IPS-20b (cell line): ENCODE measurements at regions not wholly inside any gene's neighbourhood (a gene's known extent, or its start where the extent isn't known, plus 50 kb on each side); places are given as distances from the start of the nearest gene placed in this dataset.
"Not testable (repeated sequence)": the region's sequence is repeated elsewhere in the genome, so short reads cannot be mapped to it uniquely, and the experiment has no call there.

Experiments used
- H3K27ac ChIP-seq: one replicate; pipeline ENCODE4 v1.5.1; 2013; ENCODE audit warnings: low read length
- H3K27me3 ChIP-seq: 2 replicates; pipeline ENCODE4 v1.6.1; 2013; ENCODE audit warnings: mild to moderate bottlenecking, low read length, inconsistent platforms; ENCODE audit not compliant: insufficient read depth
- H3K36me3 ChIP-seq: 2 replicates; pipeline ENCODE4 v1.6.1; 2013; ENCODE audit warnings: low read depth, mild to moderate bottlenecking, inconsistent platforms, low read length, moderate library complexity; ENCODE audit not compliant: insufficient read depth
- H3K4me1 ChIP-seq: 2 replicates; pipeline ENCODE4 v1.6.1; 2013; ENCODE audit warnings: mild to moderate bottlenecking, control low read depth, inconsistent platforms, low read length, moderate library complexity; ENCODE audit not compliant: insufficient read depth
- H3K4me3 ChIP-seq: 2 replicates; pipeline ENCODE4 v1.5.1; 2013; ENCODE audit warnings: mild to moderate bottlenecking, low read length, inconsistent platforms
- H3K9ac ChIP-seq: 2 replicates; pipeline ENCODE4 v1.6.1; 2013; ENCODE audit warnings: low read depth, mild to moderate bottlenecking, inconsistent platforms, low read length, moderate library complexity
- H3K9me3 ChIP-seq: 2 replicates; pipeline ENCODE4 v1.6.1; 2013; ENCODE audit warnings: mild to moderate bottlenecking, low read depth, low read length, inconsistent platforms; ENCODE audit not compliant: insufficient read depth

- H3K9ac ChIP-seq, result no peak overlapping the region
- no peaks in the 10 kb centered on the region for H3K36me3 ChIP-seq
- H3K4me1 ChIP-seq, result peaks cover 6% of the 10 kb centered on the region; the same call in 1 of the 2 replicates
- H3K27me3 ChIP-seq, result no peaks in the 10 kb centered on the region
- H3K9me3 ChIP-seq, result no peaks in the 10 kb centered on the region
- no peak overlapping the region for H3K27ac ChIP-seq
- no peak overlapping the region for H3K4me3 ChIP-seq
Measured at GRCh38 chrX:122586831-122587230, 597.2 kb upstream of the GRIA3 start.

DNA sequence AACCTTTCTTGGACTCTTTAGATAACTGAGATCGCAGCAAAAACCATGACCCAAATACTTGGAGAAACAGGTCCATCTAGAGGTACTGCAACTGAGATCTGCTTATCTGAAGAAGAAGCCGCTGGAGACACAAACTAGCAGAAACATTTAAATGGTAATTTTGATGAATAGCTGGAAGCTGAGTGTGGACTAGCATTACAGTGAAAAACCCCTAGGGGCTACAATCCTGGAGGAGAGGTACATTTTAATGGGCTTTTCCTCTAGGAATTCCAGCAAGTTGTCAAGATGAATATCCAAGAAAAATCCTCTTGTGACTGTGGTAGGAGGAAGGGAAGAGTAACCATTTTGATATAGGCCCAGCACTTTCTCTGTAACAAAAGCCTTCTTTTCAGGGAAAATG, 592.5 kb upstream of the GRIA3 start:
- H3K36me3 ChIP-seq, result no peaks in the 10 kb centered on the region
- no peak overlapping the region for H3K4me3 ChIP-seq
- no peak overlapping the region; the same call in 1 of the 2 replicates for H3K9ac ChIP-seq
- H3K9me3 ChIP-seq, result no peaks in the 10 kb centered on the region
- peaks cover 13% of the 10 kb centered on the region; the same call in 1 of the 2 replicates for H3K4me1 ChIP-seq
- H3K27ac ChIP-seq, result no peak overlapping the region
- no peaks in the 10 kb centered on the region for H3K27me3 ChIP-seq

DNA sequence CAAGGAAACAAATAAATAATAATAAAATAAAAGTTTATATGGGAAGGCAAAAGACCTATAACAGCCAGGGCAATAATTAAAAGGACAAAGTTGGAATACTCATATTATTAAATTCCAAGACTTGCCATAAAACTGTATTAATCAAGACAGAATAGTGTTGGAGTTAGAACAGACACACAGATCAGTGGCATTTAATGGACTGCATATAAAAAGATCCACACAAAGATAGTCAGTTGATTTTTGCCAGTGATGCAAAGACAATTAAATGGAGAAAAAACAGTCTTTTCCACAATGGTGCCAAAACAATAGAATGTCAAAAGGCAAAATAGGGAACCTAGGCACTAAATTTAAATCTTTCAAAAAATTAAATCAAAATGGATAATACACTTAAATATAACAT, 587.1 kb upstream of the GRIA3 start:
- no peak overlapping the region for H3K27ac ChIP-seq
- H3K4me3 ChIP-seq, result no peak overlapping the region
- H3K4me1 ChIP-seq, result peaks cover 6% of the 10 kb centered on the region; the same call in 1 of the 2 replicates
- H3K9ac ChIP-seq, result no peak overlapping the region
- H3K36me3 ChIP-seq, result no peaks in the 10 kb centered on the region
- no peaks in the 10 kb centered on the region for H3K9me3 ChIP-seq
- H3K27me3 ChIP-seq, result no peaks in the 10 kb centered on the region

GRCh38 chrX:122622795-122623194, 561.3 kb upstream of the GRIA3 start:
- Histone ChIP-seq H3K27me3 (no peaks in the 10 kb centered on the region), H3K4me3 (no peak overlapping the region), H3K4me1 (no peaks in the 10 kb centered on the region; the same call in 1 of the 2 replicates), H3K9ac (no peak overlapping the region), H3K36me3 (no peaks in the 10 kb centered on the region), H3K9me3 (no peaks in the 10 kb centered on the region), H3K27ac (no peak overlapping the region)

DNA sequence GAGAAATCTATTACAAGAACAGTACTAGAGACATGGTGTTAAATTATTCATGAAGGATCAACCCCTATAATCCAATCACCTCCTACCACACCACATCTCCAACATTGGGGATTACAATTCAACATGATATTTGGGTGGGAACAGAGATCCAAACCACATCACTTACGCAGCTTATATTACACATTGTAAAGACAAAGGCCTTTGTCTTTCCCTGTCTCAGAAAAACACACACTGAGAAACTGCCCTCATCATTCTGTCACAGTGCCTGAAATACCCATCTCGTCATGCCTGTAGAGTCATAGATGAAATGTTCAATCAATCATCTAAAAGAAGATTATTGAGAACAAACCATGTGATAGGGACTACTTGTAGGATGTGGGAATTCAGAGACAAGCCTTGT, 558.8 kb upstream of the GRIA3 start:
- H3K9ac ChIP-seq, result no peak overlapping the region
- no peaks in the 10 kb centered on the region for H3K36me3 ChIP-seq
- no peaks in the 10 kb centered on the region; the same call in 1 of the 2 replicates for H3K4me1 ChIP-seq
- no peak overlapping the region for H3K4me3 ChIP-seq
- no peaks in the 10 kb centered on the region for H3K27me3 ChIP-seq
- no peak overlapping the region for H3K27ac ChIP-seq
- H3K9me3 ChIP-seq, result no peaks in the 10 kb centered on the region

DNA sequence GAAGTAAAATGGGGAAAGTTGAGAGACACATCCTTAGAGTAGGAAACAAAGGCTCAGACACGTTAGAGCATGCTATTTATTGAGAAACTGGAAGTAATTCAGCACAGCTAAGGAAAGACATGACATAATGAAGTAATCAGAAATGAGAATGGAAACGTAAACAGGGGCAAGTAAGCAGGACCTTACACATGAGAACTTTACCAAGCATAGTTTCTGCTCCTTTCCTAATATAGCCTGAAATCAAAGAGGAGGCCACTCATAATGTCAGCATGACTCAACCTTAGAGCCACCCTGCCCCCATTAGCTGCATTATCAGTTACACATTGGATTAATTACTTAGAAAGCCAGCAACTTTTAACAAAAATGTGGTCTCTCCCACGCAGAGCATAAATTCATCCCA, 558.3 kb upstream of the GRIA3 start:
- Histone ChIP-seq H3K36me3 (no peaks in the 10 kb centered on the region), H3K4me1 (no peaks in the 10 kb centered on the region; the same call in 1 of the 2 replicates), H3K9me3 (no peaks in the 10 kb centered on the region), H3K27ac (no peak overlapping the region), H3K9ac (no peak overlapping the region), H3K27me3 (no peaks in the 10 kb centered on the region), H3K4me3 (no peak overlapping the region)

GRCh38 chrX:122626871-122627270, 557.2 kb upstream of the GRIA3 start:
- no peak overlapping the region for H3K4me3 ChIP-seq
- H3K27me3 ChIP-seq, result no peaks in the 10 kb centered on the region
- no peak overlapping the region for H3K9ac ChIP-seq
- no peak overlapping the region for H3K27ac ChIP-seq
- no peaks in the 10 kb centered on the region for H3K9me3 ChIP-seq
- no peaks in the 10 kb centered on the region; the same call in 1 of the 2 replicates for H3K4me1 ChIP-seq
- H3K36me3 ChIP-seq, result no peaks in the 10 kb centered on the region

GRCh38 chrX:122641136-122641535, 542.9 kb upstream of the GRIA3 start:
- H3K27ac ChIP-seq, result no peak overlapping the region
- no peak overlapping the region for H3K9ac ChIP-seq
- no peaks in the 10 kb centered on the region for H3K27me3 ChIP-seq
- H3K9me3 ChIP-seq, result no peaks in the 10 kb centered on the region
- H3K36me3 ChIP-seq, result no peaks in the 10 kb centered on the region
- no peak overlapping the region for H3K4me3 ChIP-seq
- no peaks in the 10 kb centered on the region for H3K4me1 ChIP-seq

DNA sequence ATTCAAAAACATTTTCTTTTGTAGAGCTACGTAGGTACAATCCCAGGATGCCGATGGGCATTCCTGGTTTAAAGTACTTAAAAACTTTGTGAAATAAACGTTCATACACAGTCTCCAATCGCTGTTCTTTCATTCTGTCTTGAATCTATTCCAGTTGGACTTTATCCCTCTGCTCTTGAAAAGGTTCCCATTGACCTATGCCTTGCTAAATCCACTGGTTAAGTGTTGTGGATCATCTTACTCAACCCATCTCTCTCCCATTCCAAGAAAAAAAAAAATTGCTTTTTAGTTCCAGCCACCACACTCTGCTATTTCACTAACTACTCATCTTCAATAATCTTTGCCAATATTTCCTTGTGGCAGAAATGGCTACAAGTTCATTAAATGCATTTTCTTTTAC, 542.3 kb upstream of the GRIA3 start:
- Histone ChIP-seq H3K4me3 (no peak overlapping the region), H3K27ac (no peak overlapping the region), H3K36me3 (no peaks in the 10 kb centered on the region), H3K9ac (no peak overlapping the region), H3K4me1 (no peaks in the 10 kb centered on the region), H3K9me3 (no peaks in the 10 kb centered on the region), H3K27me3 (no peaks in the 10 kb centered on the region)

GRCh38 chrX:122655256-122655655, 528.8 kb upstream of the GRIA3 start:
- not testable (repeated sequence) for H3K4me3 ChIP-seq, H3K27me3 ChIP-seq, H3K4me1 ChIP-seq, H3K9me3 ChIP-seq, H3K9ac ChIP-seq, H3K36me3 ChIP-seq, H3K27ac ChIP-seq

DNA sequence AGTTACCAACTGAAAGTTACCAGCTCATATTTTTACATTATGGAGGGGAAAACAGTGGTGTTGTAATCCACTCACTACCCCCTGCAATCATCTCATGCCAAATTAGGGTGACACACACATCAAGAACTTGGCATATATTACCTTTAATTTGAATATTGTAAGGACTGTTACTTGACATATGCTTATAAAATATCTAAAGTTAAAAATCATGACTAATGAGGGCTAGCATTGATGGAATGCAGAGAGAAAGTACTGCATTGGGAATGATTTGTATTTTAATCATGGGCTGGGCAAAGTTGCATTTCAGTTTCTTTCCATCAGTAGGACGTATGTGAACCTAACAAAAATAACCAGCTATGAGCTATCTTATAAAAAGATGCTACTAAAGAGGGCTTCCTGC, 517.5 kb upstream of the GRIA3 start:
- Histone ChIP-seq H3K36me3 (no peaks in the 10 kb centered on the region), H3K4me3 (no peak overlapping the region), H3K27ac (no peak overlapping the region), H3K9me3 (no peaks in the 10 kb centered on the region), H3K4me1 (no peaks in the 10 kb centered on the region), H3K9ac (no peak overlapping the region), H3K27me3 (no peaks in the 10 kb centered on the region)

- Histone ChIP-seq H3K9me3 (no peaks in the 10 kb centered on the region), H3K27ac (no peak overlapping the region), H3K4me1 (no peaks in the 10 kb centered on the region), H3K27me3 (no peaks in the 10 kb centered on the region), H3K36me3 (no peaks in the 10 kb centered on the region), H3K4me3 (no peak overlapping the region), H3K9ac (no peak overlapping the region)
Measured at GRCh38 chrX:122667667-122668066, 516.4 kb upstream of the GRIA3 start.

- H3K27ac ChIP-seq, result no peak overlapping the region
- no peaks in the 10 kb centered on the region for H3K4me1 ChIP-seq
- no peak overlapping the region for H3K9ac ChIP-seq
- no peaks in the 10 kb centered on the region for H3K36me3 ChIP-seq
- no peaks in the 10 kb centered on the region for H3K27me3 ChIP-seq
- H3K9me3 ChIP-seq, result no peaks in the 10 kb centered on the region
- no peak overlapping the region for H3K4me3 ChIP-seq
Measured at GRCh38 chrX:122703762-122704161, 480.3 kb upstream of the GRIA3 start.
